ENCODE measurements at regions not wholly inside any gene's neighbourhood (a gene's known extent, or its start where the extent isn't known, plus 50 kb on each side); places are given as distances from the start of the nearest gene placed in this dataset.
"Not testable (repeated sequence)": the region's sequence is repeated elsewhere in the genome, so short reads cannot be mapped to it uniquely, and the experiment has no call there.

DNA sequence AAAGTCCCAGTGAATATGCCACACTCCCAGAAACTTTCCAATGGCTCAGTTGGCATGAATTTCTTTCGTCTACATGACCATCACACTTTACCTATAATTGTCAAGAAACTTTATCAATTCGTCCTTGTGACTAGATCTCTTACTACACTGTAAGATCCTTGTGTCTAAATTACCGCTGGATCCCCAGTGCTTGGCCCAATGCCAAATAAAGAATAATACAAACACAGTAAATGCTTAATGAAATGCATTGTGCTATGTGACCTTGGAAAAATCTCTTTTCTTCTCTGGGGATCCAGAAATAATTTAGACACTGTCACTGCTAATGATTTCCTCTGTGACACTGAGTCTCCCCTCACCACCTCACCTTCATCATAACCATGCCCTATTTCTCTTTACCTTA lies 137.9 kb downstream of the VSIG4 start:
- Histone ChIP-seq H3K4me1 (ENCODE audit: control insufficient read depth in 2 of 2, insufficient read depth in 1 of 2, low read depth in 1 of 2, low read length in 2 of 2) (no peaks in the 10 kb centered on the region), H3K18ac (ENCODE audit: low read length) (no peak overlapping the region), H3K27me3 (ENCODE audit: control insufficient read depth in 3 of 3, insufficient read depth in 3 of 3, low read depth in 1 of 3, low read length in 3 of 3) (peaks cover 0 to 3% (median 0%) of the 10 kb centered on the region in 3 experiments), H4K91ac (ENCODE audit: low read depth, low read length, poor library complexity) (no peak overlapping the region), H3K14ac (ENCODE audit: low read length) (no peak overlapping the region), H2BK15ac (ENCODE audit: low read length) (no peak overlapping the region), H3K79me1 (ENCODE audit: low read depth, low read length) (no peaks in the 10 kb centered on the region), H2AK5ac (ENCODE audit: low read depth, low read length) (no peak overlapping the region), H3K9me3 (replicated peaks in 1 of 2; ENCODE audit: control insufficient read depth in 2 of 2, insufficient read depth in 1 of 2, low read depth in 1 of 2, low read length in 2 of 2) (no peaks in the 10 kb centered on the region), H3K36me3 (replicated peaks in 1 of 2; ENCODE audit: control insufficient read depth in 2 of 2, insufficient read depth in 2 of 2, low read length in 2 of 2) (no peaks in the 10 kb centered on the region), H3K4me3 (ENCODE audit: low read length in 2 of 2) (no peak overlapping the region), H3K4ac (ENCODE audit: low read length) (no peak overlapping the region), H2BK5ac (ENCODE audit: low read length) (no peak overlapping the region), H2BK120ac (ENCODE audit: low read depth, low read length) (no peak overlapping the region), H4K8ac (ENCODE audit: low read depth, low read length) (no peak overlapping the region), H3K4me2 (ENCODE audit: insufficient read depth, low read length, poor library complexity, severe bottlenecking) (no peak overlapping the region), H3K23ac (ENCODE audit: low read depth, low read length, poor library complexity) (no peak overlapping the region), H2AFZ (ENCODE audit: low read length) (no peak overlapping the region), H2BK12ac (ENCODE audit: low read length) (no peak overlapping the region), H3K9ac (ENCODE audit: low read depth, low read length, poor library complexity) (no peak overlapping the region), H3K27ac (replicated peaks; ENCODE audit: low read length) (no peak overlapping the region)
- WGBS, 2 donors (ENCODE audit: extremely low coverage in 2 of 2, insufficient read length in 2 of 2, insufficient replicate concordance in 1 of 2), result no CpG with 5 or more reads among the region's 3 CpGs
- no peak for DNase-seq (ENCODE audit: low spot score)

DNA sequence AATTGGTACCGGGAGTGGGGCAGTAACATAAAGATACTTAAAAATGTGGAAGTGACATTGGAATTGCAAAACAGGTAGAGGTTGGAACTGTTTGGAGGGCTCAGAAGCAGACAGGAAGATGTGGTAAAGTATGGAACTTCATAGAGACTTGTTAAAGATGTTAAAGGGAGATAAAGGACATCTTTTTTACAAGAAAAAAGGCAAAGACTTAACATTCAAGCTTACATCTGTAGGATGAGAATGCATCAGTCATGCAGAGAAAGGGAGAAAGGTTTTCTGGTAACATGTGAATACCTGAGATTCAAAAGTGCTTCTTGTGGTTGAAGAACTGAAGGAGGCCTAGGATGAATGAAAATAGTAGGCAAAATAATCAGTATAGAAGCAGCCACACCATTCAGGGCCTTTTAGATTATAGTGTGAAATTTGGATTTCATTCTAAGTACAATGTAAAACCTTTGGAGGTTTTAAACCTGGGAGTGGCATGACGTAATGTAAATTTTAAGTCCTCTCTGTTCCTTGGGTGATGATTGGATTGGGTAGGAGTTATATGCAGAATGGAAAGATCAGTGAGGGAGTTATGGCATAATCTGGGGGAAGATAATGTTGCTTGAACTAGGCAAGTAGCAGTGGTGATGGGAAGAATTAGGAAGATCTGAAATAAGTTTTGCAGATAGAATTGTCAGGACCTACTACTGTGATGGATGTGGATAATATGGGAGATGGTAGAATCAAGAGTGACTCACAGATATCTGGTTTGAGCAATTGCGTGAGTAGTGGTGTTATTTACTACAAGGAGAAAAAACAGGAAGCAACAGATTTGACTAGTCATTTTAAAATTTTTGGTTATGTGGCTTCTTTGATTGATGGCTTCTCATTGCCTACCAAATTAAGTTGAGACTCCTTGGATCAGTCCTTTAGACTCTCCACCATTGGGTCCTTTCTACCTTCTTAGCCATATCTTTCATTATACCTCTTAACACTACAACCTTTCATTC lies 138.7 kb downstream of the VSIG4 start:
- Histone ChIP-seq H2BK15ac (ENCODE audit: low read length) (no peak overlapping the region), H2BK5ac (ENCODE audit: low read length) (no peak overlapping the region), H2AK5ac (ENCODE audit: low read depth, low read length) (no peak overlapping the region), H3K4me3 (ENCODE audit: low read length in 2 of 2) (no peak overlapping the region), H2AFZ (ENCODE audit: low read length) (no peak overlapping the region), H3K27ac (replicated peaks; ENCODE audit: low read length) (no peak overlapping the region), H3K79me1 (ENCODE audit: low read depth, low read length) (no peaks in the 10 kb centered on the region), H2BK120ac (ENCODE audit: low read depth, low read length) (no peak overlapping the region), H3K27me3 (ENCODE audit: control insufficient read depth in 3 of 3, insufficient read depth in 3 of 3, low read depth in 1 of 3, low read length in 3 of 3) (no peaks in the 10 kb centered on the region), H3K4me2 (ENCODE audit: insufficient read depth, low read length, poor library complexity, severe bottlenecking) (no peak overlapping the region), H3K9me3 (replicated peaks in 1 of 2; ENCODE audit: control insufficient read depth in 2 of 2, insufficient read depth in 1 of 2, low read depth in 1 of 2, low read length in 2 of 2) (no peaks in the 10 kb centered on the region), H3K14ac (ENCODE audit: low read length) (no peak overlapping the region), H3K23ac (ENCODE audit: low read depth, low read length, poor library complexity) (no peak overlapping the region), H3K4me1 (ENCODE audit: control insufficient read depth in 2 of 2, insufficient read depth in 1 of 2, low read depth in 1 of 2, low read length in 2 of 2) (no peaks in the 10 kb centered on the region), H3K9ac (ENCODE audit: low read depth, low read length, poor library complexity) (no peak overlapping the region), H2BK12ac (ENCODE audit: low read length) (no peak overlapping the region), H4K8ac (ENCODE audit: low read depth, low read length) (no peak overlapping the region), H3K36me3 (replicated peaks in 1 of 2; ENCODE audit: control insufficient read depth in 2 of 2, insufficient read depth in 2 of 2, low read length in 2 of 2) (no peaks in the 10 kb centered on the region), H4K91ac (ENCODE audit: low read depth, low read length, poor library complexity) (no peak overlapping the region), H3K18ac (ENCODE audit: low read length) (no peak overlapping the region), H3K4ac (ENCODE audit: low read length) (no peak overlapping the region)
- DNase-seq (ENCODE audit: low spot score), result no peak
- WGBS, 2 donors (ENCODE audit: extremely low coverage in 2 of 2, insufficient read length in 2 of 2, insufficient replicate concordance in 1 of 2), result no CpG with 5 or more reads among the region's 3 CpGs

DNA sequence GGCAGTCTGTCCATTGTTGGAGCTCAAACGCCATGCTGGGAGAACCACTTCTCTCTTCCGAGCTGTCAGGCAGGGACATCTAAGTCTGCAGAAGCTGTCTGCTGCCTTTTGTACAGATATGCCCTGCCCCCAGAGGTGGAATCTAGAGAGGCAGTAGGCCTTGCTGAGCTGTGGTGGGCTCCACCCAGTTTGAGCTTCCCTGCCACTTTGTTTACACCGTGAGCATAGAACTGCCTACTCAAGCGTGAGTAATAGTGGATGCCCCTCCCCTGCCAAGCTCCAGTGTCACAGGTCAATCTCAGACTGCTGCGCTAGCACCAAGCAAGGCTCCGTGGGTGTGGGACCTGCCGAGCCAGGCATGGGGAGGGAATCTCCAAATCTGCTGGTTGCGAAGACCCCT lies 145.7 kb downstream of the VSIG4 start:
- Histone ChIP-seq H3K4me2 (ENCODE audit: insufficient read depth, low read length, poor library complexity, severe bottlenecking) (no peak overlapping the region), H2AFZ (ENCODE audit: low read length) (no peak overlapping the region), H3K23ac (ENCODE audit: low read depth, low read length, poor library complexity) (no peak overlapping the region), H2AK5ac (ENCODE audit: low read depth, low read length) (no peak overlapping the region), H3K27me3 (ENCODE audit: control insufficient read depth in 3 of 3, insufficient read depth in 3 of 3, low read depth in 1 of 3, low read length in 3 of 3) (no peaks in the 10 kb centered on the region), H2BK120ac (ENCODE audit: low read depth, low read length) (no peak overlapping the region), H3K9me3 (replicated peaks in 1 of 2; ENCODE audit: control insufficient read depth in 2 of 2, insufficient read depth in 1 of 2, low read depth in 1 of 2, low read length in 2 of 2) (no peaks in the 10 kb centered on the region), H3K4ac (ENCODE audit: low read length) (no peak overlapping the region), H2BK12ac (ENCODE audit: low read length) (no peak overlapping the region), H4K91ac (ENCODE audit: low read depth, low read length, poor library complexity) (no peak overlapping the region), H3K14ac (ENCODE audit: low read length) (no peak overlapping the region), H3K79me1 (ENCODE audit: low read depth, low read length) (no peaks in the 10 kb centered on the region), H4K8ac (ENCODE audit: low read depth, low read length) (no peak overlapping the region), H3K4me1 (ENCODE audit: control insufficient read depth in 2 of 2, insufficient read depth in 1 of 2, low read depth in 1 of 2, low read length in 2 of 2) (no peaks in the 10 kb centered on the region), H3K18ac (ENCODE audit: low read length) (no peak overlapping the region), H3K9ac (ENCODE audit: low read depth, low read length, poor library complexity) (no peak overlapping the region), H3K27ac (replicated peaks; ENCODE audit: low read length) (no peak overlapping the region), H3K4me3 (ENCODE audit: low read length in 2 of 2) (no peak overlapping the region), H2BK15ac (ENCODE audit: low read length) (no peak overlapping the region), H3K36me3 (replicated peaks in 1 of 2; ENCODE audit: control insufficient read depth in 2 of 2, insufficient read depth in 2 of 2, low read length in 2 of 2) (no peaks in the 10 kb centered on the region), H2BK5ac (ENCODE audit: low read length) (no peak overlapping the region)
- no peak for DNase-seq (ENCODE audit: low spot score)
- no CpG with 5 or more reads among the region's 8 CpGs for WGBS, 2 donors (ENCODE audit: extremely low coverage in 2 of 2, insufficient read length in 2 of 2, insufficient replicate concordance in 1 of 2)

GRCh38 chrX:65891817-65892216 lies 148.1 kb downstream of the VSIG4 start:
- H2AK5ac ChIP-seq (ENCODE audit: low read depth, low read length); H3K4me3 ChIP-seq (ENCODE audit: low read length in 2 of 2): not testable (repeated sequence)

More at GRCh38 chrX:65891817-65892216, 148.1 kb downstream of the VSIG4 start:
- H3K36me3 ChIP-seq (replicated peaks in 1 of 2; ENCODE audit: control insufficient read depth in 2 of 2, insufficient read depth in 2 of 2, low read length in 2 of 2); H3K14ac ChIP-seq (ENCODE audit: low read length); H4K8ac ChIP-seq (ENCODE audit: low read depth, low read length); H2BK12ac ChIP-seq (ENCODE audit: low read length); H2BK5ac ChIP-seq (ENCODE audit: low read length); H3K23ac ChIP-seq (ENCODE audit: low read depth, low read length, poor library complexity); H3K9me3 ChIP-seq (replicated peaks in 1 of 2; ENCODE audit: control insufficient read depth in 2 of 2, insufficient read depth in 1 of 2, low read depth in 1 of 2, low read length in 2 of 2); H2AFZ ChIP-seq (ENCODE audit: low read length); H3K4ac ChIP-seq (ENCODE audit: low read length); H3K27ac ChIP-seq (replicated peaks; ENCODE audit: low read length); DNase-seq (ENCODE audit: low spot score); H3K9ac ChIP-seq (ENCODE audit: low read depth, low read length, poor library complexity); H2BK15ac ChIP-seq (ENCODE audit: low read length); H3K4me1 ChIP-seq (ENCODE audit: control insufficient read depth in 2 of 2, insufficient read depth in 1 of 2, low read depth in 1 of 2, low read length in 2 of 2); H3K18ac ChIP-seq (ENCODE audit: low read length); H3K4me2 ChIP-seq (ENCODE audit: insufficient read depth, low read length, poor library complexity, severe bottlenecking); H4K91ac ChIP-seq (ENCODE audit: low read depth, low read length, poor library complexity); H3K27me3 ChIP-seq (ENCODE audit: control insufficient read depth in 3 of 3, insufficient read depth in 3 of 3, low read depth in 1 of 3, low read length in 3 of 3); H3K79me1 ChIP-seq (ENCODE audit: low read depth, low read length); H2BK120ac ChIP-seq (ENCODE audit: low read depth, low read length): not testable (repeated sequence)
- no CpG with 5 or more reads among the region's 2 CpGs for WGBS, 2 donors (ENCODE audit: extremely low coverage in 2 of 2, insufficient read length in 2 of 2, insufficient replicate concordance in 1 of 2)
